ENCODE measurements at regions not wholly inside any gene's neighbourhood (a gene's known extent, or its start where the extent isn't known, plus 50 kb on each side); places are given as distances from the start of the nearest gene placed in this dataset.
A peak's percentile ranks its signal among the peaks of the same experiment; 100 is the strongest.

GRCh38 chr7:132022188-132022587, 465.8 kb upstream of the PODXL start:
- Mint-ChIP-seq H3K27me3 (ENCODE audit: low read depth, unreplicated experiment) (peaks cover 10% of the 10 kb centered on the region), H3K36me3 (ENCODE audit: low read depth, unreplicated experiment) (no peaks in the 10 kb centered on the region), H3K9me3 (ENCODE audit: unreplicated experiment) (no peaks in the 10 kb centered on the region), H3K27ac (ENCODE audit: unreplicated experiment) (no peak overlapping the region), H3K4me3 (ENCODE audit: unreplicated experiment) (no peak overlapping the region), H3K4me1 (ENCODE audit: low read depth, unreplicated experiment) (no peaks in the 10 kb centered on the region)
- H3K4me2 ChIP-seq (ENCODE audit: low read length): no peak overlapping the region
- FAIRE-seq: no peak
- no peaks in the 10 kb centered on the region for H3K4me1 ChIP-seq (ENCODE audit: insufficient read depth, low read length)
- H3K36me3 ChIP-seq (ENCODE audit: insufficient read depth, low read length): no peaks in the 10 kb centered on the region
- no peaks in the 10 kb centered on the region for H3K9me3 ChIP-seq (ENCODE audit: insufficient read depth, low read depth, low read length)
- TF ChIP-seq EZH2 (IDR thresholded peaks at IDR 0.05; ENCODE audit: insufficient read depth, low read length): no peak
- TF ChIP-seq, protein P1, sequence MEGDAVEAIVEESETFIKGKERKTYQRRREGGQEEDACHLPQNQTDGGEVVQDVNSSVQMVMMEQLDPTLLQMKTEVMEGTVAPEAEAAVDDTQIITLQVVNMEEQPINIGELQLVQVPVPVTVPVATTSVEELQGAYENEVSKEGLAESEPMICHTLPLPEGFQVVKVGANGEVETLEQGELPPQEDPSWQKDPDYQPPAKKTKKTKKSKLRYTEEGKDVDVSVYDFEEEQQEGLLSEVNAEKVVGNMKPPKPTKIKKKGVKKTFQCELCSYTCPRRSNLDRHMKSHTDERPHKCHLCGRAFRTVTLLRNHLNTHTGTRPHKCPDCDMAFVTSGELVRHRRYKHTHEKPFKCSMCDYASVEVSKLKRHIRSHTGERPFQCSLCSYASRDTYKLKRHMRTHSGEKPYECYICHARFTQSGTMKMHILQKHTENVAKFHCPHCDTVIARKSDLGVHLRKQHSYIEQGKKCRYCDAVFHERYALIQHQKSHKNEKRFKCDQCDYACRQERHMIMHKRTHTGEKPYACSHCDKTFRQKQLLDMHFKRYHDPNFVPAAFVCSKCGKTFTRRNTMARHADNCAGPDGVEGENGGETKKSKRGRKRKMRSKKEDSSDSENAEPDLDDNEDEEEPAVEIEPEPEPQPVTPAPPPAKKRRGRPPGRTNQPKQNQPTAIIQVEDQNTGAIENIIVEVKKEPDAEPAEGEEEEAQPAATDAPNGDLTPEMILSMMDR (IDR thresholded peaks at IDR 0.05; ENCODE audit: insufficient read depth, low read depth, low read length): no peak
- no peaks in the 10 kb centered on the region for H3K79me2 ChIP-seq (ENCODE audit: insufficient read depth, low read length)
- H3K4me3 ChIP-seq (ENCODE audit: insufficient read depth, low read depth, low read length): no peak overlapping the region
- DNase-seq (ENCODE audit: low read depth): no peak
- peaks cover 3% of the 10 kb centered on the region for H3K27me3 ChIP-seq (ENCODE audit: insufficient read depth, low read length)
- no peak overlapping the region for H3K9ac ChIP-seq (ENCODE audit: low read length)
- H4K20me1 ChIP-seq (ENCODE audit: insufficient read depth, low read length): no peaks in the 10 kb centered on the region
- H2AFZ ChIP-seq (ENCODE audit: low read depth, low read length): no peak overlapping the region
- no peak overlapping the region for H3K27ac ChIP-seq (ENCODE audit: low read depth, low read length)

- FAIRE-seq (no peak), DNase-seq (ENCODE audit: low read depth) (no peak)
- Histone ChIP-seq H3K36me3 (ENCODE audit: insufficient read depth, low read length) (no peaks in the 10 kb centered on the region), H3K9ac (ENCODE audit: low read length) (no peak overlapping the region), H3K4me3 (ENCODE audit: insufficient read depth, low read depth, low read length) (no peak overlapping the region), H3K27me3 (ENCODE audit: insufficient read depth, low read length) (peaks cover 3% of the 10 kb centered on the region), H3K9me3 (ENCODE audit: insufficient read depth, low read depth, low read length) (no peaks in the 10 kb centered on the region), H3K4me2 (ENCODE audit: low read length) (no peak overlapping the region), H3K27ac (ENCODE audit: low read depth, low read length) (no peak overlapping the region), H4K20me1 (ENCODE audit: insufficient read depth, low read length) (no peaks in the 10 kb centered on the region), H3K4me1 (ENCODE audit: insufficient read depth, low read length) (no peaks in the 10 kb centered on the region), H3K79me2 (ENCODE audit: insufficient read depth, low read length) (no peaks in the 10 kb centered on the region), H2AFZ (ENCODE audit: low read depth, low read length) (no peak overlapping the region)
- H3K4me3 Mint-ChIP-seq (ENCODE audit: unreplicated experiment): no peak overlapping the region
- H3K27ac Mint-ChIP-seq (ENCODE audit: unreplicated experiment): no peak overlapping the region
- TF ChIP-seq, protein P1 (IDR thresholded peaks at IDR 0.05; ENCODE audit: insufficient read depth, low read depth, low read length): no peak
- TF ChIP-seq EZH2 (IDR thresholded peaks at IDR 0.05; ENCODE audit: insufficient read depth, low read length): no peak
- H3K27me3 Mint-ChIP-seq (ENCODE audit: low read depth, unreplicated experiment): peaks cover 10% of the 10 kb centered on the region
- H3K4me1 Mint-ChIP-seq (ENCODE audit: low read depth, unreplicated experiment): no peaks in the 10 kb centered on the region
- peaks cover 4% of the 10 kb centered on the region for H3K9me3 Mint-ChIP-seq (ENCODE audit: unreplicated experiment)
- H3K36me3 Mint-ChIP-seq (ENCODE audit: low read depth, unreplicated experiment): no peaks in the 10 kb centered on the region
Observed at GRCh38 chr7:132019703-132020102, 463.3 kb upstream of the PODXL start.

DNA sequence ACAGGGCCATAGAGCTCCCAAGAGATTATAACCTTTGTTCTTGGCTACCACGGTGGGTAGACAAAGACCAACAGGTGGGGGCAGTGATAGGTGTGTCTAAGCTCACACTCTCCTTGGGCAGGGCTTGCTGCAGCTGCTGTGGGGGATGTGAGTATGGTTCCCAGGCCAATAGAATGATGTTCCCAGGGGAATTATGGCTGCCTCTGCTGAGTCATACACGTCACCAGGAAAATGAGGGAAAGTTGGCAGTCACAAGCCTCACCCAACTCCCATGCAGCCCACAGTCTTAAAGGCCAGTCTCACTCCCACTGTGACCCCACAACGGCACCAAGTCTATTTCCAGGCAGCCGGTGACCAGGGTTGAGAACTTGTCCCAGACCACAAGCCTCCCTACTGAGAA, 453.4 kb upstream of the PODXL start:
- H3K4me2 ChIP-seq (ENCODE audit: low read length): peak overlapping the region; percentile 6
- H3K36me3 ChIP-seq (ENCODE audit: insufficient read depth, low read length): no peaks in the 10 kb centered on the region
- TF ChIP-seq EZH2 (IDR thresholded peaks at IDR 0.05; ENCODE audit: insufficient read depth, low read length): no peak
- TF ChIP-seq, protein P1 (IDR thresholded peaks at IDR 0.05; ENCODE audit: insufficient read depth, low read depth, low read length): no peak
- no peak for FAIRE-seq
- Mint-ChIP-seq H3K36me3 (ENCODE audit: low read depth, unreplicated experiment) (no peaks in the 10 kb centered on the region), H3K4me3 (ENCODE audit: unreplicated experiment) (no peak overlapping the region), H3K27me3 (ENCODE audit: low read depth, unreplicated experiment) (no peaks in the 10 kb centered on the region), H3K9me3 (ENCODE audit: unreplicated experiment) (peaks cover 13% of the 10 kb centered on the region), H3K27ac (ENCODE audit: unreplicated experiment) (peak overlapping the region; percentile 53), H3K4me1 (ENCODE audit: low read depth, unreplicated experiment) (no peaks in the 10 kb centered on the region)
- peaks cover 3% of the 10 kb centered on the region for H3K9me3 ChIP-seq (ENCODE audit: insufficient read depth, low read depth, low read length)
- no peaks in the 10 kb centered on the region for H4K20me1 ChIP-seq (ENCODE audit: insufficient read depth, low read length)
- H3K4me3 ChIP-seq (ENCODE audit: insufficient read depth, low read depth, low read length): no peak overlapping the region
- H3K27ac ChIP-seq (ENCODE audit: low read depth, low read length): peak overlapping the region; percentile 11
- peaks cover 6% of the 10 kb centered on the region for H3K4me1 ChIP-seq (ENCODE audit: insufficient read depth, low read length)
- peak; percentile 54 for DNase-seq (ENCODE audit: low read depth)
- H3K27me3 ChIP-seq (ENCODE audit: insufficient read depth, low read length): no peaks in the 10 kb centered on the region
- no peak overlapping the region for H3K9ac ChIP-seq (ENCODE audit: low read length)
- H2AFZ ChIP-seq (ENCODE audit: low read depth, low read length): peak overlapping the region; percentile 20
- no peaks in the 10 kb centered on the region for H3K79me2 ChIP-seq (ENCODE audit: insufficient read depth, low read length)

All from astrocyte (in vitro differentiated cells and primary cell).